Suprapubic skin (tissue), 4 donors: ENCODE measurements at regions not wholly inside any gene's neighbourhood (a gene's known extent, or its start where the extent isn't known, plus 50 kb on each side); places are given as distances from the start of the nearest gene placed in this dataset.

ENCODE experiments used
- DNase-seq, 2 donors: peaks; one replicate each; pipeline ENCODE4 v3.0.0-alpha.2; 2019; ENCODE audit warnings: low spot score in 2 of 2
- H3K27ac ChIP-seq: fragments of 200-600 bp; sonication (generic); one replicate; pipeline ENCODE4 v1.5.1; 2019
- H3K27me3 ChIP-seq: fragments of 200-600 bp; sonication (generic); one replicate; pipeline ENCODE4 v1.5.1; 2019
- H3K36me3 ChIP-seq: fragments of 200-600 bp; sonication (generic); one replicate; pipeline ENCODE4 v1.5.1; 2019
- H3K4me1 ChIP-seq: fragments of 200-600 bp; sonication (generic); one replicate; pipeline ENCODE4 v1.5.1; 2019
- H3K4me3 ChIP-seq: fragments of 200-600 bp; sonication (generic); one replicate; pipeline ENCODE4 v1.5.1; 2019; ENCODE audit warnings: mild to moderate bottlenecking
- H3K9me3 ChIP-seq: fragments of 200-600 bp; sonication (generic); one replicate; pipeline ENCODE4 v1.5.1; 2019
- EP300 ChIP-seq: sonication (generic); formaldehyde crosslinking; IDR thresholded peaks from one replicate; pipeline ENCODE4 v1.6.1; 2017; ENCODE audit warnings: antibody characterized with exemption
- POLR2A ChIP-seq, 2 donors: fragments of 450-650 bp; IDR thresholded peaks; one replicate each; pipeline ENCODE4 v1.6.1; 2017; ENCODE audit warnings: antibody characterized with exemption in 2 of 2, mild to moderate bottlenecking in 2 of 2, moderate library complexity in 2 of 2
- POLR2AphosphoS5 ChIP-seq, 3 donors: sonication (generic); formaldehyde crosslinking; IDR thresholded peaks; one replicate each; pipeline ENCODE4 v1.6.1; 2017; ENCODE audit warnings: antibody characterized with exemption in 3 of 3
- WGBS: methylation state at CpG from one replicate; pipeline ENCODE4 v1.1.5; 2018; 5-methylcytosine and 5-hydroxymethylcytosine counted together
- TF ChIP-seq, protein P1 (sequence below), 2 donors: fragments of 200-600 bp in 1 of 2; fragments of 450-650 bp in 1 of 2; sonication (generic) in 1 of 2; IDR thresholded peaks; one replicate each; pipeline ENCODE4 v1.5.1; 2016 to 2019; ENCODE audit warnings: antibody characterized with exemption in 2 of 2, mild to moderate bottlenecking in 1 of 2, moderate library complexity in 1 of 2

DNA sequence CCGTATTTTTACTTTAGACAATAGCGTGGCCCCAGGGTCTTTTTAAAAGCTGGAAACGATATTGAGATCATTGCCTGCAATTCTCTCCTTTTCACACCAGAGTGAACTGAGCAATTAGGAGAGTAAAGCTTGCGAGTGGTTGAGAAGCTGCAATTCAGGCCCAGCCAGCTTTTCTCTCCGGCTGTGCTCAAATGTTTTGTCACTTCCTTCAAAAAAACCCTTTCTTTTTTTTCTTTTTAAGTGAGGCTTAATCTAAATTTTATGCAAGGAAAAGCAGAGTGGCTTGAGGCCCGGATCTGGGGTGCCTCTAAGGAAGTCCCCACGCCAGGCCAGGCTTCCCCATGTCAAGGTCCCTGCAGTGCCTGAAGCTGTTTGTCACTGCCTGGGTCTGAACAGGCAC lies 433.9 kb downstream of the GLRX3 start:
- no peak for DNase-seq
- H3K27me3 ChIP-seq, result peaks cover 11% of the 10 kb centered on the region
- no peaks in the 10 kb centered on the region for H3K4me1 ChIP-seq
- TF ChIP-seq, protein P1, sequence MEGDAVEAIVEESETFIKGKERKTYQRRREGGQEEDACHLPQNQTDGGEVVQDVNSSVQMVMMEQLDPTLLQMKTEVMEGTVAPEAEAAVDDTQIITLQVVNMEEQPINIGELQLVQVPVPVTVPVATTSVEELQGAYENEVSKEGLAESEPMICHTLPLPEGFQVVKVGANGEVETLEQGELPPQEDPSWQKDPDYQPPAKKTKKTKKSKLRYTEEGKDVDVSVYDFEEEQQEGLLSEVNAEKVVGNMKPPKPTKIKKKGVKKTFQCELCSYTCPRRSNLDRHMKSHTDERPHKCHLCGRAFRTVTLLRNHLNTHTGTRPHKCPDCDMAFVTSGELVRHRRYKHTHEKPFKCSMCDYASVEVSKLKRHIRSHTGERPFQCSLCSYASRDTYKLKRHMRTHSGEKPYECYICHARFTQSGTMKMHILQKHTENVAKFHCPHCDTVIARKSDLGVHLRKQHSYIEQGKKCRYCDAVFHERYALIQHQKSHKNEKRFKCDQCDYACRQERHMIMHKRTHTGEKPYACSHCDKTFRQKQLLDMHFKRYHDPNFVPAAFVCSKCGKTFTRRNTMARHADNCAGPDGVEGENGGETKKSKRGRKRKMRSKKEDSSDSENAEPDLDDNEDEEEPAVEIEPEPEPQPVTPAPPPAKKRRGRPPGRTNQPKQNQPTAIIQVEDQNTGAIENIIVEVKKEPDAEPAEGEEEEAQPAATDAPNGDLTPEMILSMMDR (IDR thresholded peaks at IDR 0.05), result no peak
- TF ChIP-seq EP300 (no peak), POLR2A (IDR thresholded peaks at IDR 0.05) (no peak), POLR2AphosphoS5 (IDR thresholded peaks at IDR 0.05) (no peak)
- no peaks in the 10 kb centered on the region for H3K36me3 ChIP-seq
- H3K4me3 ChIP-seq, result no peak overlapping the region
- no peak overlapping the region for H3K27ac ChIP-seq
- H3K9me3 ChIP-seq, result no peaks in the 10 kb centered on the region
- 50% methylated on average over 7 of the region's 7 CpGs for WGBS

DNA sequence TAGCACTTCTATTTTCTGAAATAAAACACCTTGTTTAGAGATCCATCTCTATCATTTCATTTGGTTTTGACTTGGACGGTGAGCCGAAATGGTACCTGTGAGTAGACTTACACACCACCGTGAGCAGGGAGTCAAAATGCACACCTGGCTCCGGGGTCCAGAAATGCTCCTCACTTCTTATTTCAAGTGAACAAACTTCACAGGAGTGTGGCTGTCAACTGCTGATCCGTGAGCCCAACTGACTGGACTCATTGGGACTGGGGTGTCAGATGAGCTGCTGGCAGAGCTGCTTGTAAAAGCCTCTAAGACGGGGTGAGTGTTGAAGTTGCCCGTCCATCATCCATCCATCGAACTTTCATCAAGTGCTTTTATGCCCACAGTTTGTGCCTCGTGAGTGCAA lies 435.5 kb downstream of the GLRX3 start:
- H3K4me3 ChIP-seq, result no peak overlapping the region
- H3K36me3 ChIP-seq, result no peaks in the 10 kb centered on the region
- H3K9me3 ChIP-seq, result no peaks in the 10 kb centered on the region
- H3K27ac ChIP-seq, result no peak overlapping the region
- no peaks in the 10 kb centered on the region for H3K4me1 ChIP-seq
- DNase-seq, result no peak
- peaks cover 6% of the 10 kb centered on the region for H3K27me3 ChIP-seq
- no peak for TF ChIP-seq POLR2A (IDR thresholded peaks at IDR 0.05)
- no peak for TF ChIP-seq POLR2AphosphoS5 (IDR thresholded peaks at IDR 0.05)
- TF ChIP-seq, protein P1 (IDR thresholded peaks at IDR 0.05), result no peak
- no peak for TF ChIP-seq EP300
- WGBS, result 88% methylated on average over 9 of the region's 9 CpGs

DNA sequence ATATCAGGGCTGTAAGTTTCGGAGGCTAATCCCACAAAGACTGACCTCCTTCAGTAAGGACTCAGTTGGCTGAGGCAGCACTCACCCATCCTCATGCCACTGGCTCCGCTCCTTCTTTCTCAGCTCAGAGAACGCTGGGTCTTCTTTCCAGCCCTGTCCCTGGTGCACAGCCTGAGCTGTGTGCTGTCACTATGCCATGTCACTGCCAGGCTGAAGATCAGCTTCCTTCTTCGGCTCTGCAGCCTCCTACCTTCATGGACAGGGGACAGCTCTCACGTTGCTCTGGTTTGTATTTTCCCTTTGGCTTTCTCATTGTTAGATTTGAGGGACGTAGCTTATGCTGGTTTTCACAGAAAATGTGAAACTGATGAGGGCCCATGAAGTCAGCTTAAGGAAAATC lies 437.3 kb downstream of the GLRX3 start:
- Histone ChIP-seq H3K4me3 (no peak overlapping the region), H3K27me3 (no peaks in the 10 kb centered on the region), H3K27ac (no peak overlapping the region), H3K36me3 (no peaks in the 10 kb centered on the region), H3K9me3 (no peaks in the 10 kb centered on the region), H3K4me1 (no peaks in the 10 kb centered on the region)
- TF ChIP-seq POLR2AphosphoS5 (IDR thresholded peaks at IDR 0.05), result no peak
- TF ChIP-seq, protein P1 (IDR thresholded peaks at IDR 0.05), result no peak
- TF ChIP-seq EP300, result no peak
- TF ChIP-seq POLR2A (IDR thresholded peaks at IDR 0.05), result no peak
- WGBS, result 76% methylated on average over 6 of the region's 6 CpGs
- DNase-seq, result no peak

- TF ChIP-seq POLR2A (IDR thresholded peaks at IDR 0.05), result no peak
- TF ChIP-seq EP300, result no peak
- TF ChIP-seq POLR2AphosphoS5 (IDR thresholded peaks at IDR 0.05), result no peak
- TF ChIP-seq, protein P1 (IDR thresholded peaks at IDR 0.05), result no peak
- no peak overlapping the region for H3K4me3 ChIP-seq
- no peaks in the 10 kb centered on the region for H3K4me1 ChIP-seq
- no peaks in the 10 kb centered on the region for H3K9me3 ChIP-seq
- no peak overlapping the region for H3K27ac ChIP-seq
- 83% methylated on average over 7 of the region's 7 CpGs for WGBS
- no peaks in the 10 kb centered on the region for H3K36me3 ChIP-seq
- DNase-seq, result no peak
- H3K27me3 ChIP-seq, result no peaks in the 10 kb centered on the region
Observed at GRCh38 chr10:130575756-130576285, 439.6 kb downstream of the GLRX3 start.

DNA sequence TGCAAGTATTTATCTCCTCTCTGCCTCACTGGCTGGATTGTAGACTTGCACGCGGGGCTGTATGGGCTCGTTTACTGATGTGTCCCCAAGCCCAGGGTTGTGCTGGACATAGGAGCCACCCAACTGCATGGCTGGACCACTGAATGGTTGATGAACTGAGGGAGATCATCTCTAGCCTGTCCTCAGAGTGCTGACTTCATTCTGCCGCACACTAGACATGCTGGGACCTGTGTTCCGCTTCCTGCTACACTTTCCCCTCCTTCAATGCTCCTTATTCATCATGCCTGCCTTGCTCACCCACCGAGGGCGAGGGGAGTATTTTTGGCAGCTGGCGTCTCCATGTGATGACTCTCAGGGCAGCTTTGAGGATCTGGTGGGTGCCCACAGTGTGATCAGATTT lies 440.2 kb downstream of the GLRX3 start:
- no peaks in the 10 kb centered on the region for H3K27me3 ChIP-seq
- no peak overlapping the region for H3K4me3 ChIP-seq
- WGBS, result 80% methylated on average over 8 of the region's 8 CpGs
- H3K36me3 ChIP-seq, result no peaks in the 10 kb centered on the region
- no peak overlapping the region for H3K27ac ChIP-seq
- DNase-seq, result no peak
- H3K4me1 ChIP-seq, result no peaks in the 10 kb centered on the region
- H3K9me3 ChIP-seq, result no peaks in the 10 kb centered on the region
- TF ChIP-seq POLR2A (IDR thresholded peaks at IDR 0.05), result no peak
- TF ChIP-seq, protein P1 (IDR thresholded peaks at IDR 0.05), result no peak
- TF ChIP-seq POLR2AphosphoS5 (IDR thresholded peaks at IDR 0.05), result no peak
- TF ChIP-seq EP300, result no peak
